HG03521 (cell line): ENCODE measurements at regions not wholly inside any gene's neighbourhood (a gene's known extent, or its start where the extent isn't known, plus 50 kb on each side); places are given as distances from the start of the nearest gene placed in this dataset.

ENCODE experiments used
- ATAC-seq: cut with Tn5 transposase; IDR thresholded peaks from one replicate; pipeline ENCODE4 v1.9.1; 2021; ENCODE audit warnings: mild to moderate bottlenecking, moderate library complexity; ENCODE audit not compliant: unreplicated experiment

DNA sequence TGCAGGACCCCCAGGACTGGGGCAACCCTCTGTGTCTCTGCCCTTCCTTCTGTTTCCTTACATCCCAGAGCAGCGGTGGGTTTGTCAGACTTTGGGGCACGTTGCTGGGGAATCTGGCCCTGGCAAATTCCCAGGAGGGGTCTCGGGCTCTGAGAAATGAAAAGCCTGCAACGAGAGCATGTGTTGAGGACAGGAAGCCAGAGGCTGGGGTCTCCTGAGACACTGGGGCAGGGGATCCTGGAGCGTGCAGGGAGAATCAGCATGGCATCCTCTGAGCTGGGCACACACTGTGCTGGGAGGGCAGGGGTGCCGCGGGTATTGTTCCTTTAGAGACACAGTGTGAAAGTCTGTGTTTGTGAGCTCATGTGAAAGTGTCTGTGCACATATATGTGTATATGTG, 279.9 kb upstream of the PPP2R2D start:
- ATAC-seq, result no peak

GRCh38 chr10:131621784-131622624, 278.8 kb upstream of the PPP2R2D start:
- ATAC-seq, result no peak

DNA sequence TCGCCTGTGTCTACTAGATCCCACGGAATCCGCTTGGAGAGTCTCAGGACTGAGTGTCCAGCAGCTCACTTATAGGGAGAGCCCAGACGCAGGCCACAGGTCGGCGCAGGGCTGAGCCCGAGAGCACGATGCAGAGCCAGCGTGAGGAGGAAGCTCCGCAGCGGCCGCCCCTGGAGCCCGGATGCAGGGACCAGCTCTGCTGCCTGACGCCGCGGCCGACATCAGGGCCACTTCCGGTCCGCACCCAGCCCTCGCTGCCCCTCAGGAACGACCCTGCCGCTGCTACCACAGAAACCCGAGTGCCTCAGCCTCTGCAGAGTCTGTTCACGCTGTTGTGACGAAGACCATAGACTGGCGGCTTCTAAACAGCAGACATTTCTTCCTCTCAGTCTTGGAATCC, 275.8 kb upstream of the PPP2R2D start:
- ATAC-seq, result no peak

DNA sequence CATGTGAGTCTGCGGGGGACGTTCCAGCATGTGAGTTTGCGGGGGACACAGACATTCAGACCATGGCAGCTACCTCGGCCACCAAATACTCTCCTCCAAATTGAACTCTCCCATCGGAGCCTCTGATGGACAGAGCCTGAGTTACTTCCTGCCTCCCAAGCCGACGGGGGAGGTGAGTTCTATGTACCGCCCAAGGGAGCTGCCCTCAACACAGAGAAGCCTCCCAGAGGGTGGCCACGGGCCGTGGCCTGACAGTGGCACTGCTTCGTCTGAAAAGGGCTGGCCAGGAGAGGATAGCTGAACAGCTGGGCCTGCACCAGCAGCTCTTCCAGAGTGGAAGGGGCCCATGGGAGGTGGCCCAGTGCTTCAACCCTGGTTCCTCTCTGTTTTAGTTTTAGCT, 274.5 kb upstream of the PPP2R2D start:
- no peak for ATAC-seq

DNA sequence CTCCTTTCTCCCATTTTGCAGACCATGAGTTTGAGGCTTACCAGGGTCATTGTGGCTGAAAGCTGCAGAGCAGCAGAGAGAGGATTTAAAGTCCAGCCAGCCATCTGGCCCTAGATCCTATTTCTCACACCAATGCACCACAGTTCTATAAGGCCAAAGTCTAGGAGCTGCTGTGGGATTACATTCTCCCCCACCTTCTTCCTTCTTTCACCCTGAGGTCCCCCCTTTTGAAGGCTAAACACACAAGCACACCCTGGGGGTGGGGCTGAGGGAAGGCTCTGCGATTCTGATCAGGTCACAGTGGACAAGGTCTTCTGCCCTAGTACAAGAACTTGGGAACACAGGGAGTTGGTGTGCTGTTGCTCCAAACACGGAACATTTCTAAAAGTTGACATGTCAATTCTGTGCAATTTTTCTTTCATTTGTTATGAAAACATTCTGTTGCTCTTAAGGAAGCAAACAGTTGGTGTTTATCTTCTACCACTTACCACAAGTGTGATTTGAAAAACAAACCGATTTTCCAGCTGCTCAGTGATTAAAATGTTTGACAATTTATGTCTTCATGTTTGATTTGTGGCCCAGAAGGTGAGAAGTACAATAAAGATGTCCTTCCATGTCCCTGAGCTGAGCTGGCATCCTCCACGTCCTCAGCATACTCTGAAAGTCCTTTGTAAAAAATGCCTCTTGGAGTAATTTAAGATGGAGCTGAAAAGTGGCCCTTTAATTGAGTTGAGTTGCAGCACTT, 271.6 kb upstream of the PPP2R2D start:
- ATAC-seq, result no peak

GRCh38 chr10:131630772-131631258, 270.0 kb upstream of the PPP2R2D start:
- no peak for ATAC-seq

GRCh38 chr10:131631619-131632018, 269.2 kb upstream of the PPP2R2D start:
- no peak for ATAC-seq

DNA sequence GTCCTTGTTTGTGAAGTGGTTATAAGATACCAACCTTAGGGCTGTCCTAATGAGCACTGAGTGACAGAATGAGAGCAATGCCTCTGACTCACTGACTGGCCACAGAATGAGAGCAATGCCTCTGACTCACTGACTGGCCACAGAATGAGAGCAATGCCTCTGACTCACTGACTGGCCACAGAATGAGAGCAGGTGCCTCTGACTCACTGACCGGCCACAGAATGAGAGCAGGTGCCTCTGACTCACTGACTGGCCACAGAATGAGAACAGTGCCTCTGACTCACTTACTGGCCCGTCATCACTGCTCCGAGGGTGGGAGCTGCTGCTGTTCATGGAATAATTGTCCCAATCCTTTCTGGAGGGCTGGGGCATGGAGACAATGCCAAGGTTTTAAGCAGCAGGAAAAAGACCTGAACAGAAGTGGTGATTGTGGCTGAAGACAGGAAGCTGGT, 265.2 kb upstream of the PPP2R2D start:
- ATAC-seq, result no peak

DNA sequence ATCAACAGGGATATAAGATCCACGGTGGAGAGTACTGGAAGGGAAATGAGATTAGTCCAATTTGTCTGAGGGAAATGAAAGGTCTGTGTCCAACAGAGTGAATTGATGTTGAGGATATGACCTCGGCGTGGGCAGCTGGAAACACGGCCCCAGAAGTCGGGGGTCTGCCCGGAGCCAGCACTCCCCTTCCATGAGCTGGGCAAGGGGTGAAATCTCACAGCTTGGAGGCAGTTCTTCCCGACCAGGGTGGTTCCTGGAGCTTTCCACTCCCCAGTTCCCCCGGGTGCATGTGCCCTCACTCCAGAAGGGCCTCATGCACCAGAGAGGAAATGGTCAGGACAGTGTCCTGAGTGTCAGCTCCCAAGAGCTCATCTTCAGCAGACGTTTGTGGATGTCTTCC, 264.7 kb upstream of the PPP2R2D start:
- ATAC-seq, result no peak

GRCh38 chr10:131636841-131637724, 263.7 kb upstream of the PPP2R2D start:
- no peak for ATAC-seq

- no peak for ATAC-seq
These were observed 262.5 kb upstream of the PPP2R2D start for GRCh38 chr10:131638049-131638879.

DNA sequence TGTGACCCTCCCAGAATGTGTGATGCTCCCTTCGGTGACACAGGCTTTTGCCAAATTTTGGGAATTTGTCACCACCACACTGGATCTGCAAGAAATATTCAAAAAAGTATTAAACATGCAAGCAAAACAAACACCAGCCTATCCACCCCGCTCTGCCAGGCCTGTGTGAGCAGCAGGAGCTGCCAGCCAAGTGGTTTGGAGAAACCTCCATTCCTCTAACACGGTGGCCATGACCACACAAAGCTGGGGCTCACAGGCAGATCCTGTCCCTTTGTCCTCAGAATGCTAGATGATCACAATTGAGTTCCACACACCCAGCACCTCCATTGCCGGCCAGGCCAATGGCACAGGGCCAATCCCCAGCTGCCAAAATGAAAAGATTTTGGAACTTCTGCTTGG, 261.9 kb upstream of the PPP2R2D start:
- ATAC-seq, result no peak

- ATAC-seq, result no peak
These were observed 260.7 kb upstream of the PPP2R2D start for GRCh38 chr10:131640045-131640644.

DNA sequence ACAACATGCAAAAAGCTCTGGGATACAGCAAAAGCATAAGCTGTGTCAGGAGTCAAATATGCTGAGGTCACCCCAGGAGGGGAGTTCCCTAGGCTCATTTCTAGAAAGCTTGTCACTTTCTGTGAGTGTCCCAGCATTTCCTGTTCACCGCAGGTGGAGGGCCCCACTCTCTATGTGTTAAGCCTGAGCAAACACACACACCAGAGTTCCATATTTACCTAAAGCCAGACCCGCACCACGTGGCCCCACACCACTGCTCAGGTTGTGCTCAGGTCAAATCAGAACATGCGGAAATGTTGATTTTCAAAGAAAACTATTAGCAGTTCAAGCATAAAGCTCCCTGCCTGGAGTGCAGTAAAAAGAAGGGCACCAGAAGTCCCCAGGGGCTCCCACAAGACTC, 259.6 kb upstream of the PPP2R2D start:
- peak; percentile 99 for ATAC-seq

- ATAC-seq, result no peak
These were observed 258.9 kb upstream of the PPP2R2D start for GRCh38 chr10:131641898-131642297.

- no peak for ATAC-seq
These were observed 257.8 kb upstream of the PPP2R2D start for GRCh38 chr10:131642966-131643365.

DNA sequence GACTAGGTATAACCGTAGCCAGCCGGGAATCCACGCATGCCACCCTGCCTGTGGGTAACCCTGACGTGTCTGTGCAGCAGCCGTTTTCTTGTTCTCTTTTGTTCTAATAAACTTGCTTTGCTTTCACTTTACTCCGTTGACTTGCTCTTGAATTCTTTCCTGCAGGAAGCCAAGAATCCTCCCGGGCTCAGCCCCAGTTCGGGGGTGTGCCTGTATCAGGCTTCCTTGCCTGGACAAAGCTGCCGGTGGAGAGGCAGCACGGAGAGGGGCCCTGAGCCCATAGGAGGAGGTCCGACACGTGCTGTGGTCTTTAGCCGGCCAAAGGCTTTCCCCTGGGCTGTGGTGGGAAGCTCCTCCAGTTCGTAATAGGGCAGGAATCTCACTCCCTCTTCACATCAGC, 256.5 kb upstream of the PPP2R2D start:
- ATAC-seq, result no peak

DNA sequence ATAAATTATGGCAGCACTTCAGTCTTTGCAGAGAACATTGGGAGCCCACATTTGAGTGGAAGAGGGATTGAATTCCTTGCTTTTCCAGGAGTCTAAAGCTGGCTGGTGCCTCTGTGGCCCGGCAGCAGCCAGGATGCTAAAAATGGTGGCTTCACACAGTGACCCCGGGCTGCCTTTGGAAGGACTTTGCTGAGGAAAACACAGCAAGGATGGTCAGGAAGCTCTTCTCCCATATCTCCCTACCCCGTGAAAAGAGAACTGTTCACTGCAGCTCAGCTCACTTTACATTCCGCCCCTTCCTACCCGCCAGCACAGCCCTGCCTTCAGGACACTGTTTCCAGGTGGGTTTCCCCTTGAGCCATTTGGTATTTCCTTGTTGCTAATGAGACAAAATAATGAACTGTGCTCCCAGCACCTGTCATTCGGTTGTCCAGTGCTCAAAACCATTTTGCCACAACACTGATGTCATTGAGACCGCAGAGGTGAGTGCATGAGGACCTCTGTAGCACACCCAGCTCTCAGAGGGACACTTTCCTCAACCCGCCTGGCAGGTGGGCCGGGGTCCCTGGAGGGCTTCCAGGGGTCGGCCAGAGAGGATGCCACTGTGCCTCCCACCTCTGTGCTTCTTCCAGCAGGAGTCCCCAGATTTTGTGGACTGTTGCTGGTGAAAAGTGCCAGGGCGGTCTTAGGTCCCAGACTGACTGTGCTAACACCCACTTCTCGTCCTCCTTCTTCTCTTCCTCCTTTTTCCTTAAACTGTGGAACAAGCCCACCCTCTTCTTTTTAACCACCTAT, 255.7 kb upstream of the PPP2R2D start:
- no peak for ATAC-seq

DNA sequence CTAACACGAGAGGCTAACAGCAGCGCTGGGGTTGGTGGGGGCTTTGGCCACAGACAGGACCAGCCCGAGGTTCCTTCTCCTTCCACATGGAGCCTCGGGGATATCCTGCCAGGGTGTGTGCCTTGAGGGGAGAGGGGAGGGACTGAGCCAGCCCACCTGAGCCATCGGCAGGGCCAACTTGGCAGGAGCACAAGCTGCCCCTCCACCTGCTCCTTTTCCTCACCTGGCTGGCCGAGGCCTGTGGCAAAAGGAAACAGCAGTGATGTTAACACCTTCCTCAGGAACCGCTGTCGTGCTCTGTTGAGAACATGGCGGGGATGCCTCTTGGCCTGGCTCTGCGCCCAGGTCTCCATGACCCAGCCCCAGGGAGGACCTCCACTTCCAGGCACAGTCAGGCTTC, 255.1 kb upstream of the PPP2R2D start:
- no peak for ATAC-seq
